ENCODE measurements at regions not wholly inside any gene's neighbourhood (a gene's known extent, or its start where the extent isn't known, plus 50 kb on each side); places are given as distances from the start of the nearest gene placed in this dataset.

DNA sequence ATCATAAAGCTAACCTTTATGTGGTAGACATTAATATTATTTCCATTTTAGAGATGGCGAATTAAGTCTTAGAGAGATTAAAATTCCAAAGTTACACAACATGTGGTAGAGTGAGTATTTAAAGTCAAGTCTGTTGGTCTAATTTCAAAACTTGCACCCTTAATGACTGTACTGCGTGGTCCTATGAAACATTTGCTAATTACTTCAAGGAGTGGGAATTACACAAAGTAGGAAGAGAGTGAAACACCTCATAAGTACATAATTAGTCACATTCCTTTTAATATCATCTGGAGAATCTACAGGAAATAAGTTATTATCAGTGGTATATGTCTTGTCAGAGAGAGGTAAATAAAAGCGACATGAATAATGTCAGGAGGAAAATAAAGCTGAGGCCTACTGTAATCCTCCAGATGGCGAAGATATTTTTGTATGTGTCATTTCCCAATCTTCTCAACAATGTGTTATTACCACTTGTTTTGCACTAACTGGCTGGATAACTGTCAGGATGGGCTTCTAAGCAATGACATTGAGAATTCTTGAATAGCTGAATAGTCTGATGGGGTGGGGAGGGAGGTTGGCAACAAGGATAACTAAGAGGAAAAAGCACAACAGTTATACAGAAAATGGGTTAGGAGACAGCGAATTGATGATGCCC is 95.5 kb downstream of the TNFSF18 start:
- no peak for TF ChIP-seq EZH2 (IDR thresholded peaks at IDR 0.05; ENCODE audit: insufficient read depth, poor library complexity, severe bottlenecking)
- TF ChIP-seq EZH2phosphoT487 (IDR thresholded peaks at IDR 0.05; ENCODE audit: insufficient read depth, low read depth): no peak

Data from GM23248 (cell line).